OCI-LY7 (cell line): ENCODE measurements at regions not wholly inside any gene's neighbourhood (a gene's known extent, or its start where the extent isn't known, plus 50 kb on each side); places are given as distances from the start of the nearest gene placed in this dataset.
"Not testable (repeated sequence)": the region's sequence is repeated elsewhere in the genome, so short reads cannot be mapped to it uniquely, and the experiment has no call there.

ENCODE experiments used
- BruUV-seq: library from RNA; stranded (reverse); fragments of 400-500 nt; replicated peaks from 2 replicates; lab custom pipeline; 2021; lab: Mats Ljungman, UMichigan
- CTCF ChIA-PET: fragments of 300-600 bp; sonication (Branson Sonifier 250); formaldehyde crosslinking; loops from one replicate; lab custom pipeline; 2022; ENCODE audit warnings: antibody characterized with exemption; ENCODE audit not compliant: unreplicated experiment; lab: Charles Lee
- POLR2A ChIA-PET: fragments of 300-600 bp; sonication (Branson Sonifier 250); formaldehyde crosslinking; loops from one replicate; lab custom pipeline; 2022; ENCODE audit warnings: antibody characterized with exemption; lab: Charles Lee
- DNase-seq: peaks from one replicate; pipeline ENCODE4 v3.0.0-alpha.2; 2015; ENCODE audit warnings: low spot score
- H2AFZ ChIP-seq: fragments of 200-600 bp; sonication (generic), shearing (Covaris generic); 2 replicates; pipeline ENCODE4 v1.6.1; 2014; ENCODE audit warnings: mild to moderate bottlenecking, antibody characterized with exemption, low read length, moderate library complexity
- H3K27ac ChIP-seq: fragments of 200-600 bp; sonication (generic); 2 replicates; pipeline ENCODE4 v1.5.1; 2014; ENCODE audit warnings: mixed run types, low read depth, mild to moderate bottlenecking, moderate library complexity, low read length, inconsistent platforms; ENCODE audit not compliant: poor library complexity, severe bottlenecking
- H3K36me3 ChIP-seq: fragments of 200-600 bp; sonication (generic); 2 replicates; pipeline ENCODE4 v1.6.1; 2014; ENCODE audit warnings: mild to moderate bottlenecking, antibody characterized with exemption, low read length, moderate library complexity, mixed read lengths; ENCODE audit not compliant: insufficient read depth
- H3K4me1 ChIP-seq: fragments of 200-600 bp; sonication (generic); 2 replicates; pipeline ENCODE4 v1.5.1; 2014; ENCODE audit warnings: mild to moderate bottlenecking, low read length; ENCODE audit not compliant: insufficient read depth, poor library complexity, severe bottlenecking
- H3K4me2 ChIP-seq: fragments of 200-600 bp; sonication (generic); 2 replicates; pipeline ENCODE4 v1.6.1; 2014; ENCODE audit warnings: mild to moderate bottlenecking, low read length
- H3K4me3 ChIP-seq: fragments of 200-600 bp; sonication (generic); 2 replicates; pipeline ENCODE4 v1.5.1; 2014; ENCODE audit warnings: mild to moderate bottlenecking, low read depth, low read length; ENCODE audit not compliant: poor library complexity, severe bottlenecking
- H3K79me2 ChIP-seq: fragments of 200-600 bp; sonication (generic); 2 replicates; pipeline ENCODE4 v1.6.1; 2016; ENCODE audit warnings: low read depth, mild to moderate bottlenecking, low read length, moderate library complexity, mixed read lengths; ENCODE audit not compliant: insufficient read depth
- H3K9me2 ChIP-seq: fragments of 200-600 bp; sonication (generic); 2 replicates; pipeline ENCODE4 v1.6.1; 2016; ENCODE audit warnings: mild to moderate bottlenecking, low read length, mixed read lengths; ENCODE audit not compliant: insufficient read depth
- H3K9me3 ChIP-seq: fragments of 200-600 bp; sonication (generic); 2 replicates; pipeline ENCODE4 v1.6.1; 2014; ENCODE audit warnings: mild to moderate bottlenecking, mixed run types, low read length, mixed read lengths
- H4K20me1 ChIP-seq: fragments of 200-600 bp; sonication (generic); 2 replicates; pipeline ENCODE4 v1.6.1; 2014; ENCODE audit warnings: mild to moderate bottlenecking, antibody characterized with exemption, low read length, moderate library complexity, mixed read lengths; ENCODE audit not compliant: insufficient read depth
- EZH2phosphoT487 ChIP-seq: fragments of 200-600 bp; sonication (generic); IDR thresholded peaks from 2 replicates; pipeline ENCODE4 v1.6.1; 2018; ENCODE audit warnings: low read depth, borderline replicate concordance, mild to moderate bottlenecking, mixed run types, antibody characterized with exemption, low read length, moderate library complexity, mixed read lengths
- intact Hi-C: fragments of 100-400 bp; cut with micrococcal nuclease; formaldehyde crosslinking; loops from one replicate; pipeline ENCODE4 v1.10.0; 2022; ENCODE audit not compliant: unreplicated experiment
- TF ChIP-seq, protein P1 (sequence below): fragments of 200-600 bp; sonication (generic); conservative IDR thresholded peaks from 2 replicates; pipeline ENCODE4 v1.5.1; 2014; ENCODE audit warnings: mild to moderate bottlenecking, antibody characterized with exemption, low read length, moderate library complexity, mixed read lengths

DNA sequence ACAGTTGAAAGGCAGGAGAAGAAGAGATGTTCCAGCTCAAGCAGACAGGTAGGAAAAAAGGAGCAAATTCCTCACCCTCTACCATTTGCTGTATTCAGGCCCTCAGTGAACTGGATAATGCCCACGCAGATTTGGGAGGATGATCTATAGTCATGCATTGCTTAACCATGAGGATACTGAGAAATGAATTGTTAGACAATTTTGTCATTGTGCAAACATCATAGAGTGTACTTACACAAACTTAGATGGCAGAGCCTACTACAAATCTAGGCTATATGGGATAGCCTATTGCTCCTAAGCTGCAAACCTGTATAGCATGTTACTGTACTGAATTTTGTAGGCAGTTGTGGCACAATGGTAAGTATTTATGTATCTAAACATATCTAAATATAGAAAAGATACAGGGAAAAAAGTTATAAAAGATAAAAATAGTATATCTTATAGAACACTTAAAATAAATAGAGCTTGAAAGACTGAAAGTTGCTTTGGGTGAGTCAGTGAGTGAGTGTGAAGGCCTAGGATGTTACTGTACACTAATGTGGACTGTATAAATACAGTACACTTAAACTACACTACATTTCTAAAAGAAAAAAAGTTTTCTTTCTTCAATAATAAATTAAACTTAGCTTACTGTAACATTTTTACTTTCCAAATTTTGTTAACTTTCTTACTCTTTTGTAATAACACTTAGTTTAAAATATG lies 672.3 kb downstream of the UTRN start:
- no peak overlapping the region for H2AFZ ChIP-seq
- no peak overlapping the region for H3K4me2 ChIP-seq
- no peak overlapping the region for H3K27ac ChIP-seq
- no peaks in the 10 kb centered on the region for H3K9me2 ChIP-seq
- BruUV-seq = no TSS peak
- H3K9me3 ChIP-seq = no peaks in the 10 kb centered on the region
- H3K4me3 ChIP-seq = no peak overlapping the region
- CTCF ChIA-PET = no interaction called here
- POLR2A ChIA-PET = interaction anchor here (0.6 kb wide), 2 partner anchors 21 to 923 kb away, joined by 3 read pairs; no protein-coding TSS in a partner anchor
- H4K20me1 ChIP-seq = no peaks in the 10 kb centered on the region
- H3K4me1 ChIP-seq = no peaks in the 10 kb centered on the region
- intact Hi-C loops = no loop called here
- DNase-seq = no peak
- H3K36me3 ChIP-seq = no peaks in the 10 kb centered on the region
- TF ChIP-seq EZH2phosphoT487 = no peak
- TF ChIP-seq, protein P1, sequence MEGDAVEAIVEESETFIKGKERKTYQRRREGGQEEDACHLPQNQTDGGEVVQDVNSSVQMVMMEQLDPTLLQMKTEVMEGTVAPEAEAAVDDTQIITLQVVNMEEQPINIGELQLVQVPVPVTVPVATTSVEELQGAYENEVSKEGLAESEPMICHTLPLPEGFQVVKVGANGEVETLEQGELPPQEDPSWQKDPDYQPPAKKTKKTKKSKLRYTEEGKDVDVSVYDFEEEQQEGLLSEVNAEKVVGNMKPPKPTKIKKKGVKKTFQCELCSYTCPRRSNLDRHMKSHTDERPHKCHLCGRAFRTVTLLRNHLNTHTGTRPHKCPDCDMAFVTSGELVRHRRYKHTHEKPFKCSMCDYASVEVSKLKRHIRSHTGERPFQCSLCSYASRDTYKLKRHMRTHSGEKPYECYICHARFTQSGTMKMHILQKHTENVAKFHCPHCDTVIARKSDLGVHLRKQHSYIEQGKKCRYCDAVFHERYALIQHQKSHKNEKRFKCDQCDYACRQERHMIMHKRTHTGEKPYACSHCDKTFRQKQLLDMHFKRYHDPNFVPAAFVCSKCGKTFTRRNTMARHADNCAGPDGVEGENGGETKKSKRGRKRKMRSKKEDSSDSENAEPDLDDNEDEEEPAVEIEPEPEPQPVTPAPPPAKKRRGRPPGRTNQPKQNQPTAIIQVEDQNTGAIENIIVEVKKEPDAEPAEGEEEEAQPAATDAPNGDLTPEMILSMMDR = no peak
- H3K79me2 ChIP-seq = no peaks in the 10 kb centered on the region

DNA sequence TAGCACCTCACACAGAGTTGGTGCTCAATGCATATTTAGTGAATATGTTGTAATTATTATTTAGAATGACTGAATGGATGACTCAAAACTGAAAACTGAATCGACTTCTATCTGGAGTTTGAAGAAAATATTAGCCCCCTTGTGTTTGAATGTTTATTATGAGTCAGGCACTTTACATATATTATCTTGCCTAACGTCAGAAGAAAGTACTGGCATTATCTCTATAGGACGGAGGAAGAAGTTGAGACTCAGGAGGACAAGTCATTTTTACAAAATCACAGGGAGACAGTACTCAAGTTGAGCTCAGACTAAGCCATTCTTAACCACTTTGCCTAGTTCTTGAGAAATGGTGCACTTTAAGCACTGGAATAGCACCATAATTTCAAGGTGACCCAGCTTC lies 684.0 kb downstream of the UTRN start:
- Histone ChIP-seq H4K20me1 (no peaks in the 10 kb centered on the region), H2AFZ (no peak overlapping the region), H3K36me3 (no peaks in the 10 kb centered on the region), H3K9me2 (no peaks in the 10 kb centered on the region), H3K9me3 (no peaks in the 10 kb centered on the region), H3K27ac (no peak overlapping the region), H3K4me3 (no peak overlapping the region), H3K4me2 (no peak overlapping the region), H3K79me2 (no peaks in the 10 kb centered on the region), H3K4me1 (no peaks in the 10 kb centered on the region)
- POLR2A ChIA-PET = no interaction called here
- TF ChIP-seq EZH2phosphoT487 = no peak
- intact Hi-C loops = no loop called here
- no TSS peak for BruUV-seq
- CTCF ChIA-PET = no interaction called here
- no peak for DNase-seq

DNA sequence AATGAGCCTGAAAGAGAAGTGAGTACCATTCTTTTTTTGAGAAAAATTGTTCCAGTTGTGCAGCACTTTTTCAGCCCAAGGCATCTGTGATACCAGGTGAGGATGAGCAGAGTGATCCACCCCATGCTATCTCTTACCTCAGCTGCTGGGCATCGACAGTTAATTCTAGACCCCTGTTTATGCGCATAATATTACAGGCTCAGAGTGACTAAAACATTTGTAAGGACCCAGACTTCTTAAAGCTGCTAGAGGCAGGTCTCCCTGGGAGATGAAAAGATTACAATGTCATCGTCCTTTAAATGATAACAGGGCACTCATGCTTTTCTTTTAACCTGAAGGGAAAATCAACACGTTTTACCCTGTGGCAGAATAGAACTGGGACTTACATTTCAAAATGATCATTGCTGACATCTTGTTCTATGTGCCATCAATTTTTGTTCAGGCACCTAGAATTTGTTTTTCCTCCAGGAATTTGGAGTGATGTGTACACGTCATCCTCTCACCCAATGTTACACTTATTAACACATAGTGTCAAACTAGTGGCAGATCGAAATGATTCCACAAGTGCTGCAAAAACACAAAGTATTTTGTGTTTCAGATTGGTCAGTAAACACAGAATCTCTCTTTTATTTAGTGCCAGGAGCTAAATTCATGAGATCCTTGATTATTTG lies 684.6 kb downstream of the UTRN start:
- CTCF ChIA-PET = no interaction called here
- TF ChIP-seq, protein P1 = no peak
- TF ChIP-seq EZH2phosphoT487 = no peak
- H3K9me2 ChIP-seq = no peaks in the 10 kb centered on the region
- H3K9me3 ChIP-seq = no peaks in the 10 kb centered on the region
- intact Hi-C loops = no loop called here
- H3K4me3 ChIP-seq = no peak overlapping the region
- no peaks in the 10 kb centered on the region for H3K79me2 ChIP-seq
- BruUV-seq = no TSS peak
- no peak for DNase-seq
- H2AFZ ChIP-seq = no peak overlapping the region
- H4K20me1 ChIP-seq = no peaks in the 10 kb centered on the region
- POLR2A ChIA-PET = no interaction called here
- H3K4me2 ChIP-seq = no peak overlapping the region
- no peaks in the 10 kb centered on the region for H3K36me3 ChIP-seq
- H3K4me1 ChIP-seq = no peaks in the 10 kb centered on the region
- no peak overlapping the region for H3K27ac ChIP-seq

DNA sequence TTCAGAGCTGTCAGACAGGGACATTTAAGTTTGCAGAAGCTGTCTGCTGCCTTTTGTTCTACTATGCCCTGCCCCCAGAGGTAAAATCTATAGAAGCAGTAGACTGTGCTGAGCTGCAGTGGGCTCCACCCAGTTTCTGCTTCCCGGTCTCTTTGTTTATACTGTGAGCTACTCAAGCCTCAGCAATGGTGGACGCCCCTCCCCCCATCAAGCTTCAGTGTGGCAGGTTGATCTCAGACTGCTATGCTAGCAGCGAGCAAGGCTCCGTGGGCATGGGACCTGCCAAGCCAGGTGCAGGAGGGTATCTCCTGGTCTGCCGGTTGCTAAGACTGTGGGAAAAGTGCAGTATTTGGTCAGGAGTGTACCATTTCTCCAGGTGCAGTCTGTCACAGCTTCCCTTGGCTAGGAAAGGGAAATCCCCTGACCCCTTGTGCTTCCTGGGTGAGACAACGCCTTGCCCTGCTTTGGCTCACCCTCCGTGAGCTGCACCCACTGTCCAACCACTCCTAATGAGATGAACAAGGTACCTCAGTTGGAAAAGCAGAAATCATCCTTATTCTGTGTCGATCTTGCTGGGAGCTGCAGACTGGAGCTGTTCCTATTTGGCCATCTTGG lies 692.2 kb downstream of the UTRN start:
- H2AFZ ChIP-seq, POLR2A ChIA-PET, H3K4me2 ChIP-seq: not testable (repeated sequence)

More for the DNA sequence above, 692.2 kb downstream of the UTRN start:
- CTCF ChIA-PET, H3K36me3 ChIP-seq, H3K9me3 ChIP-seq, H3K79me2 ChIP-seq, DNase-seq, intact Hi-C loops, H3K9me2 ChIP-seq, H4K20me1 ChIP-seq, BruUV-seq, H3K27ac ChIP-seq, H3K4me3 ChIP-seq, H3K4me1 ChIP-seq: not testable (repeated sequence)
